Activated CD8-positive, alpha-beta memory T cell treated with anti-CD3 and anti-CD28 coated beads, Interleukin-2, amount 10 ng/mL, durations not matched to agents 7 days and 5 days (primary cell): ENCODE measurements at regions not wholly inside any gene's neighbourhood (a gene's known extent, or its start where the extent isn't known, plus 50 kb on each side); places are given as distances from the start of the nearest gene placed in this dataset.
"Not testable (repeated sequence)": the region's sequence is repeated elsewhere in the genome, so short reads cannot be mapped to it uniquely, and the experiment has no call there.

ENCODE experiments used
- ATAC-seq: fragments of 150-1000 bp; cut with Tn5 transposase; one replicate; pipeline ENCODE4 v1.10.0; 2021; ENCODE audit warnings: moderate library complexity
- CTCF ChIA-PET: fragments of 350-600 bp; sonication (Branson Sonifier 250); formaldehyde crosslinking; loops from one replicate; lab custom pipeline; 2021; ENCODE audit warnings: antibody characterized with exemption; lab: Charles Lee
- DNase-seq: peaks from one replicate; pipeline ENCODE4 v3.0.0-alpha.2; 2020
- H3K27ac Mint-ChIP-seq: one replicate; pipeline ENCODE4 v1.8.0; 2021; ENCODE audit warnings: mild to moderate bottlenecking, mixed read lengths
- H3K27me3 Mint-ChIP-seq: one replicate; pipeline ENCODE4 v1.8.0; 2021; ENCODE audit warnings: mixed read lengths
- H3K36me3 Mint-ChIP-seq: one replicate; pipeline ENCODE4 v1.8.0; 2021; ENCODE audit warnings: mild to moderate bottlenecking, mixed read lengths
- H3K4me1 Mint-ChIP-seq: one replicate; pipeline ENCODE4 v1.8.0; 2021; ENCODE audit warnings: mixed read lengths
- H3K4me3 Mint-ChIP-seq: one replicate; pipeline ENCODE4 v1.8.0; 2021; ENCODE audit warnings: mild to moderate bottlenecking, moderate library complexity, mixed read lengths
- H3K9me3 Mint-ChIP-seq: one replicate; pipeline ENCODE4 v1.8.0; 2022; ENCODE audit warnings: low read depth, mixed read lengths

DNA sequence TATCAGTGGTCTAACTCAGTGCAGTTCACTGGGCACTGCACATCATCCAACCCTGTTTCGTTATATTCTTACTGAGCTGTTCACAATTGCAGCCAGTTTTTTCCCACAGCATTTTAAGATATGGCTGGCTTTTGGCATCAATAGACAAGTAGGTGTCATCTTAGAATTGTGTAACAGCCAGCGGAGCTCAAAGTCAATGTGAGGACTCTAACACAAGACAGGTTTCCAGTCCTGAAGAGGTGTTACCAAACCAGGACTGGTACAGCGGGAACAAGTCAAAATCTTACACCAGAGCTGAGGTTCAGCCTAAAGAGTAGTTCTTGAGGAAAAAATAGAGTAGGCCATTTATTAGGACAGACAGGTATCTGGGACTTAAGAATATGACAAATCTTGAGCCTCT, 313.3 kb downstream of the SEC16B start:
- CTCF ChIA-PET, result no interaction called here
- no peaks in the 10 kb centered on the region for H3K36me3 Mint-ChIP-seq
- H3K4me1 Mint-ChIP-seq, result no peaks in the 10 kb centered on the region
- no peak overlapping the region for H3K27ac Mint-ChIP-seq
- H3K27me3 Mint-ChIP-seq, result no peaks in the 10 kb centered on the region
- peaks cover 3% of the 10 kb centered on the region for H3K9me3 Mint-ChIP-seq
- no peak for ATAC-seq
- DNase-seq, result no peak
- no peak overlapping the region for H3K4me3 Mint-ChIP-seq

GRCh38 chr1:177650947-177651346, 318.9 kb downstream of the SEC16B start:
- CTCF ChIA-PET, result no interaction called here
- DNase-seq (no peak), ATAC-seq (no peak)
- Mint-ChIP-seq H3K4me3 (no peak overlapping the region), H3K36me3 (no peaks in the 10 kb centered on the region), H3K9me3 (peaks cover 3% of the 10 kb centered on the region), H3K27me3 (no peaks in the 10 kb centered on the region), H3K4me1 (no peaks in the 10 kb centered on the region), H3K27ac (no peak overlapping the region)

GRCh38 chr1:177648731-177649265, 321.1 kb downstream of the SEC16B start:
- DNase-seq, result no peak
- H3K36me3 Mint-ChIP-seq, result no peaks in the 10 kb centered on the region
- H3K4me1 Mint-ChIP-seq, result no peaks in the 10 kb centered on the region
- H3K27ac Mint-ChIP-seq, result no peak overlapping the region
- H3K27me3 Mint-ChIP-seq, result no peaks in the 10 kb centered on the region
- CTCF ChIA-PET, result no interaction called here
- H3K9me3 Mint-ChIP-seq, result peaks cover 7% of the 10 kb centered on the region
- ATAC-seq, result no peak
- H3K4me3 Mint-ChIP-seq, result no peak overlapping the region

GRCh38 chr1:177648138-177648537, 321.7 kb downstream of the SEC16B start:
- CTCF ChIA-PET, result no interaction called here
- ATAC-seq, result no peak
- no peaks in the 10 kb centered on the region for H3K36me3 Mint-ChIP-seq

GRCh38 chr1:177646757-177647730, 322.8 kb downstream of the SEC16B start:
- H3K27ac Mint-ChIP-seq, result no peak overlapping the region
- ATAC-seq, result no peak
- no peak for DNase-seq
- H3K36me3 Mint-ChIP-seq, result no peaks in the 10 kb centered on the region
- peaks cover 7% of the 10 kb centered on the region for H3K9me3 Mint-ChIP-seq
- CTCF ChIA-PET, result no interaction called here
- no peaks in the 10 kb centered on the region for H3K27me3 Mint-ChIP-seq
- H3K4me1 Mint-ChIP-seq, result no peaks in the 10 kb centered on the region
- no peak overlapping the region for H3K4me3 Mint-ChIP-seq

More at GRCh38 chr1:177648138-177648537, 321.7 kb downstream of the SEC16B start:
- Mint-ChIP-seq H3K27me3 (no peaks in the 10 kb centered on the region), H3K9me3 (peaks cover 7% of the 10 kb centered on the region), H3K27ac (no peak overlapping the region), H3K4me1 (no peaks in the 10 kb centered on the region), H3K4me3 (no peak overlapping the region)
- no peak for DNase-seq

GRCh38 chr1:177645491-177646190, 324.2 kb downstream of the SEC16B start:
- DNase-seq, result no peak
- ATAC-seq, result no peak
- no peak overlapping the region for H3K4me3 Mint-ChIP-seq
- peaks cover 7% of the 10 kb centered on the region for H3K9me3 Mint-ChIP-seq
- no peaks in the 10 kb centered on the region for H3K36me3 Mint-ChIP-seq
- no peak overlapping the region for H3K27ac Mint-ChIP-seq
- no peaks in the 10 kb centered on the region for H3K27me3 Mint-ChIP-seq
- no peaks in the 10 kb centered on the region for H3K4me1 Mint-ChIP-seq
- CTCF ChIA-PET, result no interaction called here

- peaks cover 4% of the 10 kb centered on the region for H3K9me3 Mint-ChIP-seq
- no peaks in the 10 kb centered on the region for H3K27me3 Mint-ChIP-seq
- CTCF ChIA-PET, result no interaction called here
- no peaks in the 10 kb centered on the region for H3K4me1 Mint-ChIP-seq
- H3K27ac Mint-ChIP-seq, result no peak overlapping the region
- DNase-seq (no peak), ATAC-seq (no peak)
- no peak overlapping the region for H3K4me3 Mint-ChIP-seq
- no peaks in the 10 kb centered on the region for H3K36me3 Mint-ChIP-seq
Observed at GRCh38 chr1:177640687-177641086, 329.2 kb downstream of the SEC16B start.

GRCh38 chr1:177634151-177634550, 335.7 kb downstream of the SEC16B start:
- ATAC-seq, H3K27me3 Mint-ChIP-seq, H3K4me1 Mint-ChIP-seq, H3K9me3 Mint-ChIP-seq, H3K27ac Mint-ChIP-seq, DNase-seq, H3K4me3 Mint-ChIP-seq, H3K36me3 Mint-ChIP-seq, CTCF ChIA-PET: not testable (repeated sequence)

DNA sequence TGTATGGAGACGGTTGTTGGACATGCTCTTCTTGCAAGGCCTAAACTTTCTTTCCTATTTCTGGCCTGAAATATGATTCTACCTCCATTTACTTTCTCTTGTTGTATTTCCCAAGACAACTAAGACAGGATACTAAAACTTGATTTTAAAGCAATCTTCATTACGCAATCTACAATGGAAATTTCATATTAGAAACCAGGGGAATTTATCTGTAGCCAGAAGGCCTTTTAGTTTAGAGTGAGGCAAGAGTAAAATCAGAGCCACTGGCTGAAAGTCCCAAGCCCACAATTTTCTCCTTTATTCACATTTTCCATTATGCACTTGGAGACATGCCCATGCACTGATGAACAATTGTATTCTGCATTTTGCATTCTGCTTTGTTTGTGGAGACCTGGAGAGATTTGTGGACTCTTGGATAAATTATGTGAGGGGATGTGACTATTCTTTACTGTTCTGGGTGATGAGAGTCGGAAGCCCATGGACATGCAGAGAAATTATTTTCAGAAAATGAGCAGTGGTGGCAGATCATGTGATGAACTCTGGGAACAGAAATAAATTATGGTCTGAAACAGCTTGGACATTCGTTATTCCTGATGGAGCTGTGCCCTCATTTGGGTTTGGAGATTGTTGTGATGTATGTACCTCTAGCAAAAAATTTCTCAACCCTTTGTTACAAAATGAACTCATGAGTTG, 336.8 kb downstream of the SEC16B start:
- ATAC-seq (no peak), DNase-seq (no peak)
- H3K4me3 Mint-ChIP-seq, result no peak overlapping the region
- CTCF ChIA-PET, result no interaction called here
- no peaks in the 10 kb centered on the region for H3K36me3 Mint-ChIP-seq
- H3K4me1 Mint-ChIP-seq, result no peaks in the 10 kb centered on the region
- H3K27me3 Mint-ChIP-seq, result no peaks in the 10 kb centered on the region
- H3K9me3 Mint-ChIP-seq, result peaks cover 3% of the 10 kb centered on the region
- H3K27ac Mint-ChIP-seq, result no peak overlapping the region

GRCh38 chr1:177631770-177632169, 338.1 kb downstream of the SEC16B start:
- Mint-ChIP-seq H3K27me3 (no peaks in the 10 kb centered on the region), H3K27ac (no peak overlapping the region), H3K9me3 (peaks cover 3% of the 10 kb centered on the region), H3K36me3 (no peaks in the 10 kb centered on the region), H3K4me3 (no peak overlapping the region), H3K4me1 (no peaks in the 10 kb centered on the region)
- CTCF ChIA-PET, result no interaction called here
- ATAC-seq (no peak), DNase-seq (no peak)

- CTCF ChIA-PET, result no interaction called here
- DNase-seq (no peak), ATAC-seq (no peak)
- H3K9me3 Mint-ChIP-seq, result peaks cover 3% of the 10 kb centered on the region
- H3K36me3 Mint-ChIP-seq, result no peaks in the 10 kb centered on the region
- H3K4me3 Mint-ChIP-seq, result no peak overlapping the region
- H3K27ac Mint-ChIP-seq, result no peak overlapping the region
- H3K27me3 Mint-ChIP-seq, result no peaks in the 10 kb centered on the region
- H3K4me1 Mint-ChIP-seq, result no peaks in the 10 kb centered on the region
Observed at GRCh38 chr1:177629526-177629925, 340.3 kb downstream of the SEC16B start.

- no peaks in the 10 kb centered on the region for H3K36me3 Mint-ChIP-seq
- no peak overlapping the region for H3K4me3 Mint-ChIP-seq
- no peaks in the 10 kb centered on the region for H3K27me3 Mint-ChIP-seq
- DNase-seq (no peak), ATAC-seq (no peak)
- no peaks in the 10 kb centered on the region for H3K4me1 Mint-ChIP-seq
- H3K9me3 Mint-ChIP-seq, result peaks cover 2% of the 10 kb centered on the region
- CTCF ChIA-PET, result no interaction called here
- no peak overlapping the region for H3K27ac Mint-ChIP-seq
Observed at GRCh38 chr1:177627148-177627910, 342.5 kb downstream of the SEC16B start.
